Naive thymus-derived CD4-positive, alpha-beta T cell (primary cell): ENCODE measurements at regions not wholly inside any gene's neighbourhood (a gene's known extent, or its start where the extent isn't known, plus 50 kb on each side); places are given as distances from the start of the nearest gene placed in this dataset.

ENCODE experiments used
- ATAC-seq: fragments of 150-1000 bp; cut with Tn5 transposase; 2 replicates; pipeline ENCODE4 v1.10.0; 2021; ENCODE audit warnings: mild to moderate bottlenecking, moderate library complexity
- CTCF ChIA-PET: fragments of 350-600 bp; sonication (Branson Sonifier 250); formaldehyde crosslinking; loops from one replicate; lab custom pipeline; 2021; ENCODE audit warnings: antibody characterized with exemption; lab: Charles Lee
- POLR2A ChIA-PET: fragments of 350-600 bp; sonication (Branson Sonifier 250); formaldehyde crosslinking; loops from one replicate; lab custom pipeline; 2021; ENCODE audit warnings: antibody characterized with exemption, inconsistent platforms; lab: Charles Lee
- DNase-seq, 9 donors: peaks; one replicate each; pipeline versions ENCODE4 v3.0.0 to v3.0.0-alpha.2; 2020 to 2022; ENCODE audit warnings: mixed read lengths in 1 of 9
- H3K27ac ChIP-seq: one replicate; pipeline ENCODE4 v1.7.0; 2013; ENCODE audit warnings: mild to moderate bottlenecking, low read depth, low read length, moderate library complexity
- H3K27me3 ChIP-seq, 2 donors: one replicate each; pipeline ENCODE4 v1.7.0; 2013; ENCODE audit warnings: low read length in 2 of 2, mild to moderate bottlenecking in 2 of 2, moderate library complexity in 2 of 2; ENCODE audit not compliant: control insufficient read depth in 2 of 2, insufficient read depth in 2 of 2
- H3K36me3 ChIP-seq, 3 experiments: 1 replicate in 2 of 3; 2 replicates in 1 of 3; pipeline ENCODE4 v1.7.0; 2013; ENCODE audit warnings: low read length in 3 of 3, mild to moderate bottlenecking in 3 of 3, moderate library complexity in 1 of 3; ENCODE audit not compliant: insufficient read depth in 3 of 3, control insufficient read depth in 2 of 3
- H3K4me1 ChIP-seq, 2 donors: one replicate each; pipeline ENCODE4 v1.7.0; 2013; ENCODE audit warnings: low read length in 2 of 2, mild to moderate bottlenecking in 2 of 2, moderate library complexity in 1 of 2; ENCODE audit not compliant: control insufficient read depth in 2 of 2, insufficient read depth in 2 of 2
- H3K4me3 ChIP-seq: 2 replicates; pipeline ENCODE4 v1.7.0; 2013; ENCODE audit warnings: mild to moderate bottlenecking, low read length
- H3K9me3 ChIP-seq, 3 experiments: 1 replicate in 2 of 3; 2 replicates in 1 of 3; pipeline ENCODE4 v1.7.0; 2013; ENCODE audit warnings: low read length in 3 of 3; ENCODE audit not compliant: control insufficient read depth in 2 of 3
- H3K27ac Mint-ChIP-seq, 9 donors: one replicate each; pipeline ENCODE4 v1.8.0; 2020 to 2022; ENCODE audit warnings: mixed read lengths in 9 of 9, mild to moderate bottlenecking in 8 of 9, moderate library complexity in 5 of 9, inconsistent platforms in 2 of 9
- H3K27me3 Mint-ChIP-seq, 5 donors: one replicate each; pipeline ENCODE4 v1.8.0; 2021 to 2022; ENCODE audit warnings: mixed read lengths in 5 of 5, mild to moderate bottlenecking in 1 of 5
- H3K36me3 Mint-ChIP-seq, 5 donors: one replicate each; pipeline ENCODE4 v1.8.0; 2020 to 2022; ENCODE audit warnings: mixed read lengths in 5 of 5, mild to moderate bottlenecking in 3 of 5, inconsistent platforms in 1 of 5
- H3K4me1 Mint-ChIP-seq, 7 donors: one replicate each; pipeline ENCODE4 v1.8.0; 2020 to 2022; ENCODE audit warnings: mixed read lengths in 7 of 7, mild to moderate bottlenecking in 3 of 7, inconsistent platforms in 1 of 7
- H3K4me3 Mint-ChIP-seq, 10 donors: one replicate each; pipeline ENCODE4 v1.8.0; 2020 to 2022; ENCODE audit warnings: mild to moderate bottlenecking in 10 of 10, mixed read lengths in 10 of 10, moderate library complexity in 6 of 10, inconsistent platforms in 2 of 10
- H3K9me3 Mint-ChIP-seq, 11 donors: one replicate each; pipeline ENCODE4 v1.8.0; 2020 to 2022; ENCODE audit warnings: mixed read lengths in 11 of 11, mild to moderate bottlenecking in 4 of 11, inconsistent platforms in 1 of 11, moderate library complexity in 1 of 11
- intact Hi-C, 2 donors: fragments of 100-400 bp; cut with micrococcal nuclease; formaldehyde crosslinking; loops; one replicate each; pipeline ENCODE4 v1.15.1; 2023

GRCh38 chr6:18753076-18753475, 365.9 kb downstream of the RNF144B start:
- H3K4me3 ChIP-seq, result no peak overlapping the region
- POLR2A ChIA-PET, result no interaction called here
- DNase-seq, result no peak
- no peaks in the 10 kb centered on the region for H3K36me3 ChIP-seq
- no peak overlapping the region for H3K4me3 Mint-ChIP-seq
- H3K27me3 Mint-ChIP-seq, result peaks cover 0 to 6% (median 0%) of the 10 kb centered on the region in 5 donors
- H3K36me3 Mint-ChIP-seq, result peaks cover 0 to 3% (median 0%) of the 10 kb centered on the region in 5 donors
- CTCF ChIA-PET, result no interaction called here
- H3K9me3 ChIP-seq, result no peaks in the 10 kb centered on the region
- H3K27me3 ChIP-seq, result no peaks in the 10 kb centered on the region
- no peak for ATAC-seq
- no peaks in the 10 kb centered on the region for H3K4me1 ChIP-seq
- H3K27ac ChIP-seq, result no peak overlapping the region
- intact Hi-C loops, result no loop called here
- peaks cover 0 to 16% (median 0%) of the 10 kb centered on the region in 11 donors for H3K9me3 Mint-ChIP-seq
- no peak overlapping the region for H3K27ac Mint-ChIP-seq
- peaks cover 0 to 3% (median 0%) of the 10 kb centered on the region in 7 donors for H3K4me1 Mint-ChIP-seq

GRCh38 chr6:18763086-18763485, 375.9 kb downstream of the RNF144B start:
- Mint-ChIP-seq H3K4me3 (no peak overlapping the region), H3K27me3 (peaks cover 0 to 6% (median 0%) of the 10 kb centered on the region in 5 donors), H3K4me1 (no peaks in the 10 kb centered on the region), H3K36me3 (peaks cover 0 to 4% (median 0%) of the 10 kb centered on the region in 5 donors), H3K9me3 (peaks cover 0 to 27% (median 2%) of the 10 kb centered on the region in 11 donors), H3K27ac (no peak overlapping the region)
- Histone ChIP-seq H3K36me3 (no peaks in the 10 kb centered on the region), H3K4me3 (no peak overlapping the region), H3K9me3 (no peaks in the 10 kb centered on the region), H3K27ac (no peak overlapping the region), H3K4me1 (no peaks in the 10 kb centered on the region), H3K27me3 (no peaks in the 10 kb centered on the region)
- ChIA-PET CTCF (no interaction called here), POLR2A (no interaction called here)
- ATAC-seq, result no peak
- DNase-seq, result no peak
- intact Hi-C loops, result no loop called here

GRCh38 chr6:18784794-18785193, 397.6 kb downstream of the RNF144B start:
- POLR2A ChIA-PET, result no interaction called here
- Histone ChIP-seq H3K4me1 (no peaks in the 10 kb centered on the region), H3K27me3 (no peaks in the 10 kb centered on the region), H3K36me3 (no peaks in the 10 kb centered on the region), H3K4me3 (no peak overlapping the region), H3K9me3 (peaks cover 0 to 3% (median 0%) of the 10 kb centered on the region in 3 experiments), H3K27ac (no peak overlapping the region)
- CTCF ChIA-PET, result no interaction called here
- Mint-ChIP-seq H3K27ac (no peak overlapping the region), H3K27me3 (no peaks in the 10 kb centered on the region), H3K36me3 (no peaks in the 10 kb centered on the region), H3K4me3 (no peak overlapping the region), H3K4me1 (no peaks in the 10 kb centered on the region), H3K9me3 (peaks cover 0 to 46% (median 9%) of the 10 kb centered on the region in 11 donors)
- no peak for ATAC-seq
- intact Hi-C loops, result no loop called here
- DNase-seq, result no peak

- no peaks in the 10 kb centered on the region for H3K4me1 ChIP-seq
- DNase-seq, result no peak
- Mint-ChIP-seq H3K36me3 (no peaks in the 10 kb centered on the region), H3K4me1 (no peaks in the 10 kb centered on the region), H3K27me3 (no peaks in the 10 kb centered on the region), H3K4me3 (no peak overlapping the region), H3K9me3 (peaks cover 0 to 46% (median 12%) of the 10 kb centered on the region in 11 donors), H3K27ac (no peak overlapping the region)
- no peak overlapping the region for H3K4me3 ChIP-seq
- no peaks in the 10 kb centered on the region for H3K36me3 ChIP-seq
- ChIA-PET POLR2A (no interaction called here), CTCF (no interaction called here)
- H3K27ac ChIP-seq, result no peak overlapping the region
- no peak for ATAC-seq
- intact Hi-C loops, result no loop called here
- no peaks in the 10 kb centered on the region for H3K27me3 ChIP-seq
- H3K9me3 ChIP-seq, result peaks cover 0 to 3% (median 0%) of the 10 kb centered on the region in 3 experiments
Observed at GRCh38 chr6:18785810-18786490, 398.8 kb downstream of the RNF144B start.

GRCh38 chr6:18792866-18793265, 405.7 kb downstream of the RNF144B start:
- CTCF ChIA-PET, result no interaction called here
- intact Hi-C loops, result no loop called here
- H3K36me3 Mint-ChIP-seq, result no peaks in the 10 kb centered on the region

GRCh38 chr6:18795726-18796125, 408.6 kb downstream of the RNF144B start:
- Mint-ChIP-seq H3K27me3 (peaks cover 0 to 3% (median 0%) of the 10 kb centered on the region in 5 donors), H3K4me1 (no peaks in the 10 kb centered on the region), H3K27ac (no peak overlapping the region), H3K36me3 (no peaks in the 10 kb centered on the region), H3K4me3 (no peak overlapping the region), H3K9me3 (peaks cover 4 to 39% (median 12%) of the 10 kb centered on the region in 11 donors)
- Histone ChIP-seq H3K27me3 (no peaks in the 10 kb centered on the region), H3K4me3 (no peak overlapping the region), H3K36me3 (no peaks in the 10 kb centered on the region), H3K9me3 (no peaks in the 10 kb centered on the region), H3K27ac (no peak overlapping the region), H3K4me1 (no peaks in the 10 kb centered on the region)
- no peak for DNase-seq
- intact Hi-C loops, result no loop called here
- CTCF ChIA-PET, result no interaction called here
- POLR2A ChIA-PET, result no interaction called here
- no peak for ATAC-seq

More at GRCh38 chr6:18792866-18793265, 405.7 kb downstream of the RNF144B start:
- Mint-ChIP-seq H3K4me3 (no peak overlapping the region), H3K4me1 (no peaks in the 10 kb centered on the region), H3K9me3 (peaks cover 2 to 34% (median 13%) of the 10 kb centered on the region in 11 donors), H3K27me3 (no peaks in the 10 kb centered on the region), H3K27ac (no peak overlapping the region)
- Histone ChIP-seq H3K4me3 (no peak overlapping the region), H3K36me3 (no peaks in the 10 kb centered on the region), H3K4me1 (no peaks in the 10 kb centered on the region), H3K27me3 (no peaks in the 10 kb centered on the region), H3K27ac (no peak overlapping the region), H3K9me3 (no peaks in the 10 kb centered on the region)
- ATAC-seq (no peak), DNase-seq (no peak)
- POLR2A ChIA-PET, result no interaction called here

GRCh38 chr6:18820725-18821124, 433.6 kb downstream of the RNF144B start:
- Histone ChIP-seq H3K4me3 (no peak overlapping the region), H3K36me3 (no peaks in the 10 kb centered on the region), H3K27me3 (no peaks in the 10 kb centered on the region), H3K4me1 (no peaks in the 10 kb centered on the region), H3K27ac (no peak overlapping the region), H3K9me3 (peaks cover 0 to 20% (median 0%) of the 10 kb centered on the region in 3 experiments)
- ATAC-seq, result no peak
- peaks cover 0 to 5% (median 0%) of the 10 kb centered on the region in 5 donors for H3K36me3 Mint-ChIP-seq
- ChIA-PET CTCF (no interaction called here), POLR2A (no interaction called here)
- H3K27me3 Mint-ChIP-seq, result no peaks in the 10 kb centered on the region
- intact Hi-C loops, result no loop called here
- DNase-seq, result no peak
- peaks cover 10 to 52% (median 23%) of the 10 kb centered on the region in 11 donors for H3K9me3 Mint-ChIP-seq
- peak overlapping the region in 1 of 9 donors; percentile 44 for H3K27ac Mint-ChIP-seq
- H3K4me1 Mint-ChIP-seq, result no peaks in the 10 kb centered on the region
- H3K4me3 Mint-ChIP-seq, result no peak overlapping the region
